HUES48 (cell line): ENCODE measurements at regions not wholly inside any gene's neighbourhood (a gene's known extent, or its start where the extent isn't known, plus 50 kb on each side); places are given as distances from the start of the nearest gene placed in this dataset.
"Not testable (repeated sequence)": the region's sequence is repeated elsewhere in the genome, so short reads cannot be mapped to it uniquely, and the experiment has no call there.

Experiments used
- H3K27ac ChIP-seq: one replicate; pipeline ENCODE4 v1.7.0; 2013; ENCODE audit warnings: low read depth, low read length, inconsistent platforms
- H3K27me3 ChIP-seq: 2 replicates; pipeline ENCODE4 v1.6.1; 2013; ENCODE audit warnings: mild to moderate bottlenecking, low read length; ENCODE audit not compliant: control insufficient read depth, insufficient read depth
- H3K36me3 ChIP-seq: 2 replicates; pipeline ENCODE4 v1.6.1; 2013; ENCODE audit warnings: low read length; ENCODE audit not compliant: control insufficient read depth, insufficient read depth
- H3K4me1 ChIP-seq: 2 replicates; pipeline ENCODE4 v1.6.1; 2013; ENCODE audit warnings: mild to moderate bottlenecking, low read length; ENCODE audit not compliant: control insufficient read depth, insufficient read depth
- H3K4me3 ChIP-seq: 2 replicates; pipeline ENCODE4 v1.5.1; 2013; ENCODE audit warnings: mild to moderate bottlenecking, low read depth, low read length
- H3K9ac ChIP-seq: 2 replicates; pipeline ENCODE4 v1.6.1; 2013; ENCODE audit warnings: mild to moderate bottlenecking, low read depth, low read length, moderate library complexity
- H3K9me3 ChIP-seq: 2 replicates; pipeline ENCODE4 v1.6.1; 2013; ENCODE audit warnings: low read length; ENCODE audit not compliant: control insufficient read depth, insufficient read depth

DNA sequence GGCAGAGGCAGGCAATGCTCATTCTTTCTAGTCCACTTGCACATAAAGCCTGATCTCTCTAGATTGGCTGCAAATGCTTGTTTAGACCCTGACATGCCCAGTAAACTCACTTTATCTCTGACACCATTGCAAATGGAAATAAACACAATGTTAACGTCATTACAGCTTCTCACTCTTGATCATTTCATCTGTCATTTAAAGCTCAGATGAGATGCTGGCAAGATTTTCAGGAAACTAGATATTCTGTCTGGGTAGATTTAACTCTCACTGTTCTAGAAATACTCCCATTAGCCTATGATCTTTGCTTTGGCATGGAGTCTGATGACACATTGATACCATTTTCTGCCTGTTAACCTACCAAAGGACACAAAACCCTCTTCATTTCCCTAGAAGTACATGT lies 320.7 kb upstream of the HNRNPA3 start:
- no peaks in the 10 kb centered on the region for H3K27me3 ChIP-seq
- H3K4me1 ChIP-seq, result no peaks in the 10 kb centered on the region
- no peak overlapping the region for H3K9ac ChIP-seq
- no peaks in the 10 kb centered on the region for H3K9me3 ChIP-seq
- no peak overlapping the region for H3K27ac ChIP-seq
- H3K36me3 ChIP-seq, result no peaks in the 10 kb centered on the region
- no peak overlapping the region for H3K4me3 ChIP-seq

DNA sequence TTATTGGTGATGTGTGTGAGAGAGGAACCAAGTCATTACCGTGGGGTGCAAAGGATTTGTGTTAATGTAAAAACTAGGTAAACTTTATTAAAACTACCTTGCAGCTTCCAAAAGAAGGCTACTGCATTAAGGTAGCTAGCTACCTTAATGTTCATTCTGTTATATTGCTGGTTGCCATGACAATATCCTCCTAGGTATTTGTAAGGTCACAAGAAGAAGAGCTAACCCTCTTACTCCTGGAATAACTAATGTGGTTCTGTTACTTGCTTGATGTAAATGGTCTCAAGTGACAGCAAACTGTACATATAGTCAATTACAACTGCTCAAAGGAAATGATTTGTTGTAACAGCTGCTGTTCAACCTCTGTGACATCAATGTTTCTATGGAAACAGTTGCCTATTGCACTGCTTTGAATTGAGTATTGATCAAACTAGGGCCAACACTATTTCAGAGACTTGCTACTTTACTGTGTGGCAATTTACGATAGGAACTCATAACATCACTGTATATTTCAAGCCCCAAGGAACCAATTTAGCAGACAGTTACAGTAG lies 319.8 kb upstream of the HNRNPA3 start:
- H3K9ac ChIP-seq, result no peak overlapping the region
- no peaks in the 10 kb centered on the region for H3K9me3 ChIP-seq
- no peaks in the 10 kb centered on the region for H3K27me3 ChIP-seq
- no peak overlapping the region for H3K27ac ChIP-seq
- H3K4me3 ChIP-seq, result no peak overlapping the region
- no peaks in the 10 kb centered on the region for H3K4me1 ChIP-seq
- H3K36me3 ChIP-seq, result no peaks in the 10 kb centered on the region

DNA sequence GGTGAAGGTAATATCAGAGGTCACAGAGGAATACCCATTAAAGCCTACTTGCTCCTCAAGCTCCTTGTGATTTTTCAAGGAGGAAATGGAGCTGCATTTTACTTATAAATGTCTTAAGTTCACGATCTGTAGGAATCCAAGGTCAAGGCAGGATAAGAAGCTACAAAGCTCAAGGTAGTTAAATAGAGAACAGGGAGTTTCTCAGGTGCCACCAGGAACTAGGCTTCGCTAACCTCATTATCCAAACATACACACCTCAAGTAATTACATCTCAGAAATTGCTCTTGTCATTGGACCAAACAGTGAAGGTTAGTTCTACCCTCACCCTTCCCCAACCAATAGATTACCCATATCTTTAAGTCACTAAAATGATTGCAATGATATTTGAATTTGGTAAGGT lies 317.4 kb upstream of the HNRNPA3 start:
- no peaks in the 10 kb centered on the region for H3K4me1 ChIP-seq
- H3K9ac ChIP-seq, result no peak overlapping the region
- H3K9me3 ChIP-seq, result no peaks in the 10 kb centered on the region
- no peak overlapping the region for H3K27ac ChIP-seq
- no peaks in the 10 kb centered on the region for H3K27me3 ChIP-seq
- no peak overlapping the region for H3K4me3 ChIP-seq
- no peaks in the 10 kb centered on the region for H3K36me3 ChIP-seq

DNA sequence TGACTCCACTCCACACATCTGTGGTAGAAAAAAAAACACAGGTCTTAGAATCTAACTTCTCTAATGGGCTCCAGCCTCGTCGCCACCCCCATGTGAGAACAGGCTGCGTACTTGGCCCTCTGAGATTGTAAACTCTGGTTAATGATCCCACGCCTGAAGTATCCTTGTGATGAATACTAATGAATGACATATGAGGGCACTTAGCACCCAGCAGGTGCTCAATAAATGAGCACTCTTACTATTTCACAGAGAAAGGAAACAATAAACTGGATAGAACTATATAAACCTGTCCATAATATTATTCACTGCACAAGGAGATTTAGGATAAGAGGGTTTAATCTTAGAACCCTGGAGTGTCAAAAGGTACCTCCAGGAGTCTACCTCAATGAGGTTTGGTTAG lies 310.1 kb upstream of the HNRNPA3 start:
- Histone ChIP-seq H3K36me3 (no peaks in the 10 kb centered on the region), H3K4me1 (0 out of 2 replicates have a peak, but pooled peaks cover 5% of the 10 kb centered on the region), H3K4me3 (no peak overlapping the region), H3K9ac (no peak overlapping the region), H3K9me3 (no peaks in the 10 kb centered on the region), H3K27ac (no peak overlapping the region), H3K27me3 (no peaks in the 10 kb centered on the region)

DNA sequence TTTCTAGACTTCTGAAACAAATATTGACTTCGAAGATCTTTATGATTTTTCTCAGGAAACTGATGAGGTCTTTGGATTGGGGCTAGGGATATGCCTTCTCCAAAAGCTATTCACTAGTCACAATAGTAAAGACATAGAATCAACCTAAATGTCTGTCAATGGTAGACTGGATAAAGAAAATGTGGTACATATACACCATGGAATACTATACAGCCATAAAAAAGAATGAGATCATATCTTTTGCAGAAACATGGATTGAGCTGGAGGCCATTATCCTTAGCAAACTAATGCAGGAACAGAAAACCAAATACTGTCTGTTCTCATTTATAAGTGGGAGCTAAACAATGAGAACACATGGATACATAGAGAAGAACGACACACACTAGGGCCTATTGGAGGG lies 308.5 kb upstream of the HNRNPA3 start:
- not testable (repeated sequence) for H3K9ac ChIP-seq, H3K4me1 ChIP-seq, H3K27ac ChIP-seq, H3K27me3 ChIP-seq, H3K36me3 ChIP-seq, H3K9me3 ChIP-seq, H3K4me3 ChIP-seq

DNA sequence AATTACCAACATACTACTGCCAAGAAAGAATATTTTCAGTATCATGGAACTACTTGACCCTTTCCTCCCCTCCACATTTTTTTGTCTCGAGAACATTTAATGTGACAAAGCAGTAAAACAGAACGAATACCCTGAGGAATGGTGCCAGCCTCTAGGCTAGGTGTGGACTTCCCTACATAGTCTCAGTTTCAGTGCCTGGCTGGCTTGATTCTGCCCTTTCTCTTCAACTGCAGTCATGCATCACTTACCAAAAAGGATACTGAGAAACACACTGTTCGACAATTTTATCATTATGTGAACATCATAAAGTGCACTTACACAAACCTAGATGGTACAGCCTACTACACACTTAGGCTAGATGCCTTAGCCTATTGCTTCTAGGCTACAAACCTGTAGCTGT lies 305.3 kb upstream of the HNRNPA3 start:
- Histone ChIP-seq H3K36me3 (no peaks in the 10 kb centered on the region), H3K4me3 (no peak overlapping the region), H3K9me3 (no peaks in the 10 kb centered on the region), H3K27ac (no peak overlapping the region), H3K27me3 (no peaks in the 10 kb centered on the region), H3K9ac (no peak overlapping the region), H3K4me1 (0 out of 2 replicates have a peak, but pooled peaks cover under 1% of the 10 kb centered on the region)

DNA sequence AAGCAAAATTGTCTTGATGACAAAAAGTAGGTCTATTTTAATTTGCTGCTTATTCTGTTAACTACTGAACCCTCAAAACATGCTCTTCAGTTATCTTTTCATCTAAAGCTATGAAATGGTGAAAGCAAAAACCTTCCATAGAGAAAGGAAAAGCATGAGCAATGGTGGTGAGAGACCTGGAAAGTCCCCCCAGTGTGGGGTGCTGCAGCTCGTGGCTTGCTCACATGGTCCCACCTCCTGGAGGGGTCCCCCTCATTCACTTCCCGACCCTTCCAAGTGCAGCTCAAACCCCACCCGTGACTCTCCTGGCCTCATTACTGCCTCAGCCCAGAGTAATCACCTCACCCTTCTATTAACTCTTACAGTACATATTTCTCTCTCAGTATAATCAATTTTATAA lies 301.8 kb upstream of the HNRNPA3 start:
- Histone ChIP-seq H3K4me1 (no peaks in the 10 kb centered on the region), H3K27me3 (no peaks in the 10 kb centered on the region), H3K9ac (no peak overlapping the region), H3K4me3 (no peak overlapping the region), H3K27ac (no peak overlapping the region), H3K36me3 (no peaks in the 10 kb centered on the region), H3K9me3 (no peaks in the 10 kb centered on the region)

DNA sequence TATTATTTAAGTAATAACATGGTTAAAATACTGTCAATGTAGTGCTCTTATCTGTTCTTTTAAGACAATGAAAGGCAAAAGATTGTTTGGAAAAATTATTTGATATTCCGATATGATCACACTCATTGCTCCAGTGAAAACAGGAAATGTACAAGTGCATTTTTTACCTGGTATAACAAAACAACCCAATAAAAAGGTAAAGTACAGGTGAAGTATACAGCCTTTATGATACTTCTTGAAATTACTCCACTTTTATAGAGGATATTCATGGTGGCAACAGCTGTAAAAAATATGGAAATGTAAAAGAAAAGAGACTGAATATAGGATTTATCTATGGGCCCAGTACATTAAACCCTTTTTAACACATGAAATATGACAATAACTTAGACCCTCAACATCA lies 298.6 kb upstream of the HNRNPA3 start:
- Histone ChIP-seq H3K36me3 (no peaks in the 10 kb centered on the region), H3K9me3 (no peaks in the 10 kb centered on the region), H3K9ac (no peak overlapping the region), H3K27me3 (no peaks in the 10 kb centered on the region), H3K27ac (no peak overlapping the region), H3K4me3 (no peak overlapping the region), H3K4me1 (no peaks in the 10 kb centered on the region)

DNA sequence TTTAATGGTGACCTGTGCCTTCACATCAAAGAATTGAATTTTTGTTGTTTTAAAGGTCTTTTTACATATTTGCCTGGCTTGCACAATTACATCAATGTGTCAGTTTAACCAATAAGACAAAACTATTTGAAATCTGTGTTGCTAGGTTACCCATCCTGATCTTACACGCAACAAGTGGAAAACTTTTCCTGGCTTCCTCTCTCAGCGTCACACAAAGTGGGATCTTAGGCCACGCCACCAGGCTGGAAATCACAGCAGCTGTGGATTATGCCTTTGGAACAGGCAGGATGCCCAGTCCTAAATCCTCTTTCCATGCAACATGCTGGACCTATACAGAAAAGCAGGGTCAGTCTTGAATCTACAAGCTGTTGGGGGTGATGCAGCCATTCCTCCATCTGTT lies 298.2 kb upstream of the HNRNPA3 start:
- no peaks in the 10 kb centered on the region for H3K27me3 ChIP-seq
- H3K9me3 ChIP-seq, result no peaks in the 10 kb centered on the region
- no peak overlapping the region for H3K27ac ChIP-seq
- H3K9ac ChIP-seq, result no peak overlapping the region
- H3K4me3 ChIP-seq, result no peak overlapping the region
- H3K36me3 ChIP-seq, result no peaks in the 10 kb centered on the region
- H3K4me1 ChIP-seq, result no peaks in the 10 kb centered on the region

DNA sequence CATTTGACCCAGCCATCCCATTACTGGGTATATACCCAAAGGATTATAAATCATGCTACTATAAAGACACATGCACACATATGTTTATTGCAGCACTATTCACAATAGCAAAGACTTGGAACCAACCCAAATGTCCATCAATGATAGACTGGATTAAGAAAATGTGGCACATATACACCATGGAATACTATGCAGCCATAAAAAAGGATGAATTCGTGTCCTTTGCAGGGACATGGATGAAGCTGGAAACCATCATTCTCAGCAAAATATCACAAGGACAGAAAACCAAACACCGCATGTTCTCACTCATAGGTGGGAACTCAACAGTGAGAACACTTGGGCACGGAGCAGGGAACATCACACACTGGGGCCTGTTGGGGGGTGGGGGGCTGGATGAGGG lies 290.0 kb upstream of the HNRNPA3 start:
- not testable (repeated sequence) for H3K4me1 ChIP-seq, H3K4me3 ChIP-seq, H3K36me3 ChIP-seq, H3K27me3 ChIP-seq, H3K9ac ChIP-seq, H3K9me3 ChIP-seq, H3K27ac ChIP-seq

DNA sequence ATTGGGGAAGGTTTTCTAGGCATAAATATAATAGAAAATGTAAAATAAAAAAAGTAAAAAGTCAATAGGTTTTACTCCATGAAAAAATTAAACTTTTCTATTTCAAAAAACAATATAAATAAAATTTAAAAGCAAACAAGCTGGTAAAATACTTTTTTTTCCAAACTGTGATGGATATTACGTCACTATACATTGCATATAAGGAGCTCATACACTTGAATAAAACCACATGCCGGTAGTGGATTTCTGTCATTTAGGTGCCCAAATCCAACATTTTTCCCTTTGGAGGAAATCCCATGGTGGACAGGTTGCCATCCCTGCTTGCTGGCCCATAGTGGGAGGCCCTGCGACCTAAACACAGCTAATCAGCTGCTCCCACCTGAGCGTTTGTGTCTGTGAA lies 289.4 kb upstream of the HNRNPA3 start:
- H3K9me3 ChIP-seq, result peaks cover 5% of the 10 kb centered on the region; the same call in 1 of the 2 replicates
- H3K9ac ChIP-seq, result no peak overlapping the region
- no peaks in the 10 kb centered on the region for H3K4me1 ChIP-seq
- H3K27me3 ChIP-seq, result no peaks in the 10 kb centered on the region
- no peak overlapping the region for H3K27ac ChIP-seq
- no peak overlapping the region for H3K4me3 ChIP-seq
- H3K36me3 ChIP-seq, result no peaks in the 10 kb centered on the region
